ENCODE measurements at regions not wholly inside any gene's neighbourhood (a gene's known extent, or its start where the extent isn't known, plus 50 kb on each side); places are given as distances from the start of the nearest gene placed in this dataset.

GRCh38 chr11:90556606-90557005 is 333.8 kb upstream of the CHORDC1 start:
- TF ChIP-seq EZH2 (IDR thresholded peaks at IDR 0.05; ENCODE audit: borderline replicate concordance) (no peak), CTCF (IDR thresholded peaks at IDR 0.05; ENCODE audit: poor library complexity) (no peak)

Measured in hepatocyte (in vitro differentiated cells).